Sigmoid colon (tissue), 4 donors: ENCODE measurements at regions not wholly inside any gene's neighbourhood (a gene's known extent, or its start where the extent isn't known, plus 50 kb on each side); places are given as distances from the start of the nearest gene placed in this dataset.

Source experiments
- POLR2AphosphoS5 ChIP-seq, 4 donors: sonication (generic); formaldehyde crosslinking; IDR thresholded peaks; one replicate each; pipeline ENCODE4 v1.6.1; 2017; ENCODE audit warnings: antibody characterized with exemption in 4 of 4
- TF ChIP-seq, protein P1 (sequence below), 4 experiments: fragments of 450-650 bp in 3 of 4; fragments of 200-600 bp in 1 of 4; IDR thresholded peaks; one replicate each; pipeline ENCODE4 v1.5.1; 2016 to 2019; ENCODE audit warnings: antibody characterized with exemption in 4 of 4, mild to moderate bottlenecking in 3 of 4, moderate library complexity in 2 of 4

DNA sequence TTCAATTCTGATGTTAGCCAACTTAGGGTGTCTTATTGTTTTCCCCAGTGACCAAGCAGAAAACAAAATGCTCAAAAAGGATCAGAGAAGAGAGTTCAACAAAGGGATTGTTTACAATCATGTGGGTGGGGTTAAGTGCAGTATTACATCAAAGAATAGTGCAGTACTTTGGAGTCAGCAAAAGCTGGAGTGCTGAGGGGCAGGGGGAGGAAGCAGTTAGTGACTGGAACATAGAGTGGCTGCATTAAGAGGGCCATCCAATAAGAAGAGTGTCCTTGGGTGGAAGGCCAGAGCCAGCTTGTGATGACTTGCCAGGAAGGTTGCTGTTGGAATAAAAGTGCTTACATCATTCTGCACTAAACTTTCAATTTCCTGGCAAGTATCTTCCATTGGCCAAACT is 175.5 kb downstream of the CYYR1 start:
- TF ChIP-seq, protein P1, sequence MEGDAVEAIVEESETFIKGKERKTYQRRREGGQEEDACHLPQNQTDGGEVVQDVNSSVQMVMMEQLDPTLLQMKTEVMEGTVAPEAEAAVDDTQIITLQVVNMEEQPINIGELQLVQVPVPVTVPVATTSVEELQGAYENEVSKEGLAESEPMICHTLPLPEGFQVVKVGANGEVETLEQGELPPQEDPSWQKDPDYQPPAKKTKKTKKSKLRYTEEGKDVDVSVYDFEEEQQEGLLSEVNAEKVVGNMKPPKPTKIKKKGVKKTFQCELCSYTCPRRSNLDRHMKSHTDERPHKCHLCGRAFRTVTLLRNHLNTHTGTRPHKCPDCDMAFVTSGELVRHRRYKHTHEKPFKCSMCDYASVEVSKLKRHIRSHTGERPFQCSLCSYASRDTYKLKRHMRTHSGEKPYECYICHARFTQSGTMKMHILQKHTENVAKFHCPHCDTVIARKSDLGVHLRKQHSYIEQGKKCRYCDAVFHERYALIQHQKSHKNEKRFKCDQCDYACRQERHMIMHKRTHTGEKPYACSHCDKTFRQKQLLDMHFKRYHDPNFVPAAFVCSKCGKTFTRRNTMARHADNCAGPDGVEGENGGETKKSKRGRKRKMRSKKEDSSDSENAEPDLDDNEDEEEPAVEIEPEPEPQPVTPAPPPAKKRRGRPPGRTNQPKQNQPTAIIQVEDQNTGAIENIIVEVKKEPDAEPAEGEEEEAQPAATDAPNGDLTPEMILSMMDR (IDR thresholded peaks at IDR 0.05): no peak
- TF ChIP-seq POLR2AphosphoS5 (IDR thresholded peaks at IDR 0.05): no peak
